Thyroid gland (tissue), 4 donors: ENCODE measurements at regions not wholly inside any gene's neighbourhood (a gene's known extent, or its start where the extent isn't known, plus 50 kb on each side); places are given as distances from the start of the nearest gene placed in this dataset.

Source experiments
- CTCF ChIP-seq, 6 experiments: fragments of 200-600 bp in 3 of 6; fragments of 450-650 bp in 3 of 6; sonication (generic) in 3 of 6; IDR thresholded peaks; one replicate each; pipeline ENCODE4 v1.5.1; 2016 to 2019; ENCODE audit warnings: antibody characterized with exemption in 6 of 6, mild to moderate bottlenecking in 2 of 6, inconsistent platforms in 1 of 6, moderate library complexity in 1 of 6
- POLR2A ChIP-seq, 2 donors: fragments of 450-650 bp; IDR thresholded peaks; one replicate each; pipeline ENCODE4 v1.6.1; 2017; ENCODE audit warnings: antibody characterized with exemption in 2 of 2, mild to moderate bottlenecking in 2 of 2, moderate library complexity in 1 of 2

DNA sequence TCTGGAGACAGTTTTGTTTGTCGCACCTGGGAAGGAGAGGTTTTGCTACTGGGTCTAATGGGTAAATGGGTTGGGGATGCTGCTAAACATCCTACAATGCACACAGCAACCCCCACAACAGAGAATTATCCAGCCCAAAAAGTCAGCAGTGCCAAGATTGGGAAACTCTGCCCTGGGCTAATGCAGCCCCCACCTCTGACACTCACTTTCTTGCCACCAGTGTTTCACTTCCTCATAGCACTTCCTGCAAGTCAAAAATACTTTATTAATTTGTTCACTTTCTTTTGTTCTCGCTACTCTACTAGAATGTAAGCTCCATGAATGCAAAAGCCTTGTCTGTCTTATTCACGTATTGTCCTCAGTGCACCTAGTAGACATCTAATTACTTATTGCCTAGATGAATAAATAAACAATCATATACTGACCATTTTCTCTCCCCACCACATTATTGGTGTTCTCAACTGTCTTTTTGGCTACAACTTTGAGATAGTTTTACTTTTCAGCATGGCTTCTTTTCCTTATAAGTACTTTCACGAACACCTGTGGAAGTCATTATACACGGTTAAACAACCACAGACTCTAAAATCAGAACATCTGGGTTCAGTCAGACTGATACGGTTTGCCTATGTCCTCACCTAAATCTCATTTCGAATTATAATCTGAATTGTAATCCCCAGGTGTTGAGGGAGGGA is 82.0 kb upstream of the PITX2 start:
- TF ChIP-seq CTCF (IDR thresholded peaks at IDR 0.05) = no peak
- no peak for TF ChIP-seq POLR2A (IDR thresholded peaks at IDR 0.05)
